WTC11 (cell line): ENCODE measurements at regions not wholly inside any gene's neighbourhood (a gene's known extent, or its start where the extent isn't known, plus 50 kb on each side); places are given as distances from the start of the nearest gene placed in this dataset.

Experiments
- CTCF ChIP-seq: fragments of 200-600 bp; IDR thresholded peaks from 2 replicates; pipeline ENCODE4 v1.8.0; 2022; ENCODE audit warnings: antibody characterized with exemption
- EMX1 ChIP-seq: fragments of 250-450 bp; sonication (Bioruptor Pico); IDR thresholded peaks from 2 replicates; pipeline ENCODE4 v1.8.0; 2021; ENCODE audit warnings: mild to moderate bottlenecking
- HMGA2 ChIP-seq: fragments of 250-450 bp; sonication (Bioruptor Pico); IDR thresholded peaks from 2 replicates; pipeline ENCODE4 v1.4.0; 2021; ENCODE audit warnings: mild to moderate bottlenecking, moderate library complexity
- IRF2 ChIP-seq: sonication (generic); formaldehyde crosslinking; IDR thresholded peaks from 2 replicates; pipeline ENCODE4 v1.8.0; 2022; ENCODE audit warnings: low read depth, missing genetic modification reagents, borderline replicate concordance
- JUN ChIP-seq: sonication (generic); formaldehyde crosslinking; IDR thresholded peaks from 2 replicates; pipeline ENCODE4 v1.8.0; 2023; ENCODE audit warnings: mild to moderate bottlenecking, missing genetic modification reagents
- NR1H2 ChIP-seq: sonication (generic); formaldehyde crosslinking; IDR thresholded peaks from 2 replicates; pipeline ENCODE4 v1.9.0; 2021; ENCODE audit warnings: mild to moderate bottlenecking, moderate library complexity, missing genetic modification reagents
- NR2C2 ChIP-seq: sonication (generic); formaldehyde crosslinking; IDR thresholded peaks from 2 replicates; pipeline ENCODE4 v1.8.0; 2022; ENCODE audit warnings: mild to moderate bottlenecking, missing genetic modification reagents
- SMAD4 ChIP-seq: sonication (generic); formaldehyde crosslinking; IDR thresholded peaks from 2 replicates; pipeline ENCODE4 v1.8.0; 2022; ENCODE audit warnings: mild to moderate bottlenecking, missing genetic modification reagents
- SOX15 ChIP-seq: fragments of 250-450 bp; sonication (Bioruptor Pico); IDR thresholded peaks from 2 replicates; pipeline ENCODE4 v1.9.0; 2021; ENCODE audit warnings: mild to moderate bottlenecking
- SP1 ChIP-seq: sonication (generic); formaldehyde crosslinking; conservative IDR thresholded peaks from 2 replicates; pipeline ENCODE4 v1.8.1; 2022; ENCODE audit warnings: missing genetic modification reagents
- TEAD4 ChIP-seq: sonication (generic); formaldehyde crosslinking; IDR thresholded peaks from 2 replicates; pipeline ENCODE4 v1.8.0; 2022; ENCODE audit warnings: mild to moderate bottlenecking, missing genetic modification reagents
- TP53 ChIP-seq: sonication (generic); formaldehyde crosslinking; IDR thresholded peaks from 2 replicates; pipeline ENCODE4 v1.8.1; 2023; ENCODE audit warnings: mild to moderate bottlenecking, missing genetic modification reagents
- USF1 ChIP-seq: sonication (generic); formaldehyde crosslinking; IDR thresholded peaks from 2 replicates; pipeline ENCODE4 v1.8.0; 2022; ENCODE audit warnings: mild to moderate bottlenecking, missing genetic modification reagents
- ZNF263 ChIP-seq: sonication (generic); formaldehyde crosslinking; IDR thresholded peaks from 2 replicates; pipeline ENCODE4 v1.8.1; 2022; ENCODE audit warnings: low read depth, mild to moderate bottlenecking, moderate library complexity, missing genetic modification reagents

- TF ChIP-seq JUN (CRISPR knock-in tag) (no peak), IRF2 (CRISPR knock-in tag) (no peak), NR2C2 (CRISPR knock-in tag) (no peak), TP53 (CRISPR knock-in tag) (no peak), USF1 (CRISPR knock-in tag) (no peak), HMGA2 (CRISPR knock-in tag) (no peak), NR1H2 (CRISPR knock-in tag) (no peak), CTCF (no peak), SP1 (CRISPR knock-in tag) (no peak), SMAD4 (CRISPR knock-in tag) (no peak), ZNF263 (CRISPR knock-in tag) (no peak), SOX15 (CRISPR knock-in tag) (no peak), EMX1 (CRISPR knock-in tag) (no peak), TEAD4 (CRISPR knock-in tag) (no peak)
Measured at GRCh38 chr9:79224672-79225433, 346.9 kb upstream of the TLE4 start.
